Activated CD4-positive, alpha-beta T cell treated with anti-CD3 and anti-CD28 coated beads, Interleukin-2, amount 10 ng/mL, durations not matched to agents 24 days and 14 days (primary cell): ENCODE measurements at regions not wholly inside any gene's neighbourhood (a gene's known extent, or its start where the extent isn't known, plus 50 kb on each side); places are given as distances from the start of the nearest gene placed in this dataset.
"Not testable (repeated sequence)": the region's sequence is repeated elsewhere in the genome, so short reads cannot be mapped to it uniquely, and the experiment has no call there.

ENCODE experiments used
- DNase-seq: peaks from one replicate; pipeline ENCODE4 v3.0.0; 2022
- H3K27ac Mint-ChIP-seq: one replicate; pipeline ENCODE4 v1.8.0; 2022; ENCODE audit warnings: mild to moderate bottlenecking, mixed read lengths
- H3K27me3 Mint-ChIP-seq: one replicate; pipeline ENCODE4 v1.8.0; 2022; ENCODE audit warnings: mixed read lengths
- H3K36me3 Mint-ChIP-seq: one replicate; pipeline ENCODE4 v1.8.0; 2022; ENCODE audit warnings: low read depth, mild to moderate bottlenecking, mixed read lengths
- H3K4me1 Mint-ChIP-seq: one replicate; pipeline ENCODE4 v1.8.0; 2021; ENCODE audit warnings: mixed read lengths
- H3K4me3 Mint-ChIP-seq: one replicate; pipeline ENCODE4 v1.8.0; 2022; ENCODE audit warnings: mild to moderate bottlenecking, moderate library complexity, mixed read lengths
- H3K9me3 Mint-ChIP-seq: one replicate; pipeline ENCODE4 v1.8.0; 2021; ENCODE audit warnings: mixed read lengths
- intact Hi-C: fragments of 100-400 bp; cut with micrococcal nuclease; formaldehyde crosslinking; loops from one replicate; pipeline ENCODE4 v1.15.1; 2023

DNA sequence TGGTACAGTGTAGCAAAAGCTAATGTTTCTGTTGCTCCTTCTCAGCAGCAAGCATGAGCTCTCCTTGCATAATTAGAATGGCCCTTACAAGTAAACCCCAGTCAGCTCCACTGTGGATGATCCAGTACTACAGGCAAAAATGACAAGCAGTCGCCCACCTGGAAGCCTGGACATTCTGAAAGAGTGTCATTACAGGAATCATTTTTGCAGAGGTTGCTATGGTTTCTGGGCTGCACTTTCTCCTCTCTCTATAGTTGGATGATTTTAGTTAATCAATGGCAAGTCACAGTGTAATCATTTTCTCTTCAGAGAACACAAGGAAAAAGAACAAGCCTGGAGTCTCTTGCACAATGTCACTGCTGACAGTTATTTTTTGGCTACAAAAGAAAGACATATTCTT, 102.9 kb upstream of the MYO3A start:
- DNase-seq = peak; percentile 22
- Mint-ChIP-seq H3K36me3 (no peaks in the 10 kb centered on the region), H3K27me3 (no peaks in the 10 kb centered on the region), H3K4me1 (no peaks in the 10 kb centered on the region), H3K4me3 (no peak overlapping the region), H3K9me3 (no peaks in the 10 kb centered on the region), H3K27ac (no peak overlapping the region)
- intact Hi-C loops = no loop called here

DNA sequence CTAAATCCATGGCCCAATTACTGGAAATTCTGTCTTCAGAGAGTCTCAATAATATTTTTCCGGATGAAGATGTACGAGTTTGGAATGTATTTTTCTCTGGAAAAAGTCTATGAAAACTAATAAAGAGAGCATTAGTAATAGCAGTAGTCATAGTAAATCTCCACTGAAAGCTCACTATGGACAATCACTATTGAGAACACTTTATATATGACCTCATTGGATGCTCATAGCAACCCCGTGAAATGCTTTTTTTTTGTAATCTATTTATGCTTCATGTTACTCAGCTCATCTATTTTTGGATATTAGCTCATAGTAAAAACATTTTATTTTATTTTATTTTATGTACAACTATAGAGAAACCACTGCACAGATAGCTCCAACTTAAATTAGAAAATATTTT, 94.3 kb upstream of the MYO3A start:
- Mint-ChIP-seq H3K4me1 (no peaks in the 10 kb centered on the region), H3K27me3 (no peaks in the 10 kb centered on the region), H3K36me3 (no peaks in the 10 kb centered on the region), H3K9me3 (no peaks in the 10 kb centered on the region), H3K4me3 (no peak overlapping the region), H3K27ac (no peak overlapping the region)
- DNase-seq = no peak
- intact Hi-C loops = no loop called here

DNA sequence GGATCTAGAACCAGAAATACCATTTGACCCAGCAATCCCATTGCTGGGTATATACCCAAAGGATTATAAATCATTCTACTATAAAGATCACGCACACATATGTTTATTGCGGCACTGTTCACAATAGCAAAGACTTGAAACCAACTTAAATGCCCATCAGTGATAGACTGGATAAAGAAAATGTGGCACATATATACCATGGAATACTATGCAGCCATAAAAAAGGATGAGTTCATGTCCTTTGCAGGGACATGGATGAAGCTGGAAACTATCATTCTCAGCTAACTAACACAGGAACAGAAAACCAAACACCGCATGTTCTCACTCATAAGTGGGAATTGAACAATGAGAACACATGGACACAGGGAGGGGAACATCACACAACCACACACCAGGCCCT, 93.2 kb upstream of the MYO3A start:
- H3K27me3 Mint-ChIP-seq, DNase-seq, H3K4me3 Mint-ChIP-seq, H3K9me3 Mint-ChIP-seq, intact Hi-C loops, H3K4me1 Mint-ChIP-seq, H3K27ac Mint-ChIP-seq, H3K36me3 Mint-ChIP-seq: not testable (repeated sequence)

DNA sequence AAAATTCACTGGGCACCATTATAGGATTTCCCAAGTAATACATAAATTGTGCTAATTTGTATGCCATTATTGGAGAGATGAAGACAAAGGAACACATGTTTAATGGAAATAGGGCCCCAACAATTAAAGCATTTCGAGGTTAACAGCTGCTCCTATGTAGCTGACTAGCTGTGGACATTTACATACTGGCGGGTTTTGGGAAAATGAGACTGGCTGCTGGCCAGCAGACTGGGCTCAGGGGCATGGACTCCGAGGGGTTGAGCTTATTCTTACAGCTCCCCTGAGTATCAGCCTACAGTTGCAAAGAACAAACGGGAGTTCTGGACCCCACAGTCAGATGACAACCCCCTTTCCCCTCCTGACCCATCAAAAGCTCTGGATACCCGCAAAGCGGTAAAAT, 91.9 kb upstream of the MYO3A start:
- H3K27ac Mint-ChIP-seq = no peak overlapping the region
- H3K4me3 Mint-ChIP-seq = no peak overlapping the region
- intact Hi-C loops = no loop called here
- H3K4me1 Mint-ChIP-seq = no peaks in the 10 kb centered on the region
- DNase-seq = no peak
- no peaks in the 10 kb centered on the region for H3K36me3 Mint-ChIP-seq
- no peaks in the 10 kb centered on the region for H3K27me3 Mint-ChIP-seq
- no peaks in the 10 kb centered on the region for H3K9me3 Mint-ChIP-seq

DNA sequence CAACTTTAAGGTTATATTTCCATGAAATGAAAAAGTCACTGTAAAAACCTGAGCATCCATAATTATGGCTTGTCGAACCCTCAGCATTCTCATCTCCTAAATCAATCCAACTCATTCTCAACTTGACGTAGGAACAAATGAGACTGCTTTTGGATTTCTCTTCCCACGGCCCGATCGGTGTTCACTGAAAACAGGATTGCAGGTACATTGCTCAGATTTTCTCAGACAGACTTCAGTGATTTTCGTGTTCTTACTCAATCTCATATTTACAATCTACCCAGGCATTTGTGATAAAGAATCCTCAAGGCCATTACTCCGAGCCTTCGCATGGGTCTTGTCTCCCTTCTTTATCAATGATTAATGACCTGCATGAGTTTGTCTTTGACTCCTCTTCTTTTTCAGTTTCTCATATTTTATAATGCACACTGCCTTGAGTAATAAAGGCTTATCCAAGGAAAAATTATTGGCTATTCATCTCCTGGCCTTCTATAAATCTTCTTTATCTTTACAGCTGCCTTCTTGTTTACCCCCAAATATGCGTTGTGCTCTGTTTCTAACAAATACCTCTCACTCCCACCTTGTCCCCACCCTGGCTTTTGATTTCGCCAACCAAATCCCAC, 90.4 kb upstream of the MYO3A start:
- H3K27me3 Mint-ChIP-seq = no peaks in the 10 kb centered on the region
- H3K4me3 Mint-ChIP-seq = no peak overlapping the region
- H3K9me3 Mint-ChIP-seq = no peaks in the 10 kb centered on the region
- no peak for DNase-seq
- H3K36me3 Mint-ChIP-seq = no peaks in the 10 kb centered on the region
- intact Hi-C loops = no loop called here
- no peak overlapping the region for H3K27ac Mint-ChIP-seq
- H3K4me1 Mint-ChIP-seq = no peaks in the 10 kb centered on the region

DNA sequence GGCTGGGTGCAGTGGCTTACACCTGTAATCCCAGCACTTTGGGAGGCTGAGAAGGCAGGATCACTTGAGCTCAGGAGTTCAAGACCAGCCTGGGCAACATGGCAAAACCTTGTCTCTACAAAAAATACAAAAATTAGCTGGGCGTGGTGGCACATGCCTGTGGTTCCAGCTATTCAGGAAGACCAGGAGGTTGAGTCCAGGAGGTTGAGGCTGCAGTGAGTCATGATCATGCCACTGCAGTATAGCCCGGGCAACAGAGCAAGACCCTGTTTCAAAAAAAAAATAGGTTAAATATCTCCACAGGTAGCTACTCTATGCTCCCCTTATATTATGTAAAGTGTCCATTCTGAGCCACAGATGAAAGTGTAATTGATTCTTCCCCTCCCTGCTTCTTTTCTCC, 89.3 kb upstream of the MYO3A start:
- H3K27me3 Mint-ChIP-seq, H3K4me3 Mint-ChIP-seq, H3K4me1 Mint-ChIP-seq, DNase-seq, H3K9me3 Mint-ChIP-seq, H3K36me3 Mint-ChIP-seq, intact Hi-C loops, H3K27ac Mint-ChIP-seq: not testable (repeated sequence)

DNA sequence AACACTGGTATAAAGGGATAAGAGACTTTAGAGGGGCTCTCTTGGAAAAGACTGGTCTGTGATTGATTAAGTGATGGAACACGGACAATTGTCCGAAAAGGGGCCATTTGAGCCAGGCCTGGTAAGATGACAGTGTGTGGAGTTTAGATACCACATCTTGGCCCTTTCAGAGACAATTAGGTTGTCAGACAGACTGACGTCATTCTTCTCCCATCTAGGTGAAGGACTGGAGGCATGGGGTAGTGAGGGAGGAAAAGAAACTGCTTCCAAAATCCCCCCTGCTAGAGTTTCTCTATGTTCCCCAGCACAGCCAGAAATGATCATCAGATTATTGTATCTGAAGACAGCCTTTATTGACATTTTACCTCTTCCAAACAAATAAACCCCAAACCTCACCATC, 84.8 kb upstream of the MYO3A start:
- H3K4me1 Mint-ChIP-seq = no peaks in the 10 kb centered on the region
- H3K27me3 Mint-ChIP-seq = no peaks in the 10 kb centered on the region
- H3K9me3 Mint-ChIP-seq = no peaks in the 10 kb centered on the region
- H3K4me3 Mint-ChIP-seq = no peak overlapping the region
- no peaks in the 10 kb centered on the region for H3K36me3 Mint-ChIP-seq
- no peak overlapping the region for H3K27ac Mint-ChIP-seq
- DNase-seq = peak; percentile 16
- intact Hi-C loops = no loop called here

DNA sequence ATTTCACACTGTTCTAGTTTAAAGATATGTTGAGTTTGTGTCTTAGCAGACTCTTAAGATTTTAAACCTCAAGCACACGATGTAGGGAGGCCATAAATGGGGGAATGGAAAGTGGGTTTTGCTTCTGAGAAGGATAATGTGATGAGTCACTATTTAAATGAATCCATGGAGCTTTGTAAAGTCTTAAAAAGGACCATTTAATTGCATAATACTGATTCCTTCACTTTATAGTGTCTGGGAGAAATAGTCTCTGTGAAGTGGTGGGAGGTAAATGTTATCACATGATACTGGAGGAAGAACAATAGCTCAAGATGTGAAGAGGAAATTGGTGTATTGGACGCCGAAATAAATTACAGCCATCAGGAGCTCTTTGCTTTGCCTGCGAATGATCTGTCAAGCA, 84.0 kb upstream of the MYO3A start:
- no peaks in the 10 kb centered on the region for H3K9me3 Mint-ChIP-seq
- intact Hi-C loops = no loop called here
- no peak overlapping the region for H3K4me3 Mint-ChIP-seq
- no peak for DNase-seq
- no peaks in the 10 kb centered on the region for H3K4me1 Mint-ChIP-seq
- H3K27me3 Mint-ChIP-seq = no peaks in the 10 kb centered on the region
- H3K36me3 Mint-ChIP-seq = no peaks in the 10 kb centered on the region
- no peak overlapping the region for H3K27ac Mint-ChIP-seq

DNA sequence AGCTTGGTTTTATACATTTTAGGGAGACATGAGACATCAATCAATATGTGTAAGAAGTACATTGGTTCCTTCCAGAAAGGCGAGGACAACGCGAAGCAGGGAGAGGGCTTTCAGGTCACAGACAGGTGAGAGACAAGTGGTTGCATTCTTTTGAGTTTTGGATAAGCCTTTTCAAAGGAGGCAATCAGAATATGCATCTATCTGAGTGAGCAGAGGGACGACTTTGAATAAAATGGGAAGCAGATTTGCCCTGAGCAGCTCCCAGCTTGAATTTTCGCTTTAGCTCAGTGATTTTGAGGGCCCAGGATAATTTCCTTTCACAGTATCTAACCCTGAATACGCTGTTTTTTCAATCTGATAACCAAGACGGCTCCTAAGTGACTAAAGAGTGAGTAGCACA, 82.5 kb upstream of the MYO3A start:
- no peak overlapping the region for H3K27ac Mint-ChIP-seq
- no peaks in the 10 kb centered on the region for H3K9me3 Mint-ChIP-seq
- intact Hi-C loops = no loop called here
- no peaks in the 10 kb centered on the region for H3K27me3 Mint-ChIP-seq
- H3K36me3 Mint-ChIP-seq = no peaks in the 10 kb centered on the region
- no peak overlapping the region for H3K4me3 Mint-ChIP-seq
- DNase-seq = peak; percentile 16
- H3K4me1 Mint-ChIP-seq = no peaks in the 10 kb centered on the region

DNA sequence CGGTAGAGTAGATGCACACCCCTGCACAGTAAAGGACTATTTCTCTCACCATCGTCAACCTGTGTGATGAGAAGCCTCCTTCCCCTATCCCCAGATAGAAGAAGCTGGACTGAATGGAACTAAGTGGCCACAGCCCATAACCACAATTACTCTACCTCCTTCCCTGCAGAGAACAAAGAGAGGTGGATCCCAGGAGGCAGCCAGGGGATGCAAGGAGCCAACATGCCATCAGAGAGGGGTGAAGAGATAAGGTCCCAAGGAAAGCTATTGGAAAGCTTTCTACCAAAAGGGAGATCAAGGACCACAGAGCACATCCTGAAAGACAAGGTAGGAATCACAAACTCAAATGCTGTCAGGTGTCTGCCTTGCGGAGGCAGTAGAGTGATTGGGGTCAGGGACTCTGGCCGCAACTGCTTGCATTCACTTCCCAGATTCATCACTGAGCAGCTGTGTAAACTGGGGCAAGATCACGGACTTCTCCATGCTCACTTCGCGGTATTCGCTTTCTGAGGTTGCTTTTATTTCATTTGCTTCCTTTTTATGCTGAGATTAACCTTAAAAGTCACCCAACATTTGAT, 81.6 kb upstream of the MYO3A start:
- Mint-ChIP-seq H3K36me3 (no peaks in the 10 kb centered on the region), H3K4me3 (no peak overlapping the region), H3K4me1 (no peaks in the 10 kb centered on the region), H3K27me3 (no peaks in the 10 kb centered on the region), H3K9me3 (no peaks in the 10 kb centered on the region), H3K27ac (no peak overlapping the region)
- intact Hi-C loops = no loop called here
- DNase-seq = peak; percentile 34

DNA sequence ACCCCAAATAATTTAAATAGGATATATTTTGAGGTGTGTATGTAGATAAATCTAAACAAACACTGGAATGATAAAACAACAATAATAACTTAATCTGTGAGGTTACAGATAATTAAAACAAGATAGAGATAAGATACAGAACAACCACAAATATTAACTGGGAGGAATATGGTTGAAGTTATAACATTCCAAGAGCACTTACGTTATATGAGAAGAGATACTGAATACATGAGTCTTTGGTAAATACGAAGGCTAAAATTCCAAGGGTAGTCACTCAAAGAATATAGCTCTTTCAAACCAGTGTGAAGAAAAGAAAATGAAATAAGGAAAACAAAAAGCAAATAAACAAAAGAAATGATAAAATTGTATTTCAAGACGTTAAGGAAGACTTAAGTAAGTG, 76.0 kb upstream of the MYO3A start:
- Mint-ChIP-seq H3K27me3 (peaks cover 1% of the 10 kb centered on the region), H3K4me3 (no peak overlapping the region), H3K27ac (no peak overlapping the region), H3K4me1 (no peaks in the 10 kb centered on the region), H3K36me3 (no peaks in the 10 kb centered on the region), H3K9me3 (no peaks in the 10 kb centered on the region)
- no peak for DNase-seq
- intact Hi-C loops = no loop called here

DNA sequence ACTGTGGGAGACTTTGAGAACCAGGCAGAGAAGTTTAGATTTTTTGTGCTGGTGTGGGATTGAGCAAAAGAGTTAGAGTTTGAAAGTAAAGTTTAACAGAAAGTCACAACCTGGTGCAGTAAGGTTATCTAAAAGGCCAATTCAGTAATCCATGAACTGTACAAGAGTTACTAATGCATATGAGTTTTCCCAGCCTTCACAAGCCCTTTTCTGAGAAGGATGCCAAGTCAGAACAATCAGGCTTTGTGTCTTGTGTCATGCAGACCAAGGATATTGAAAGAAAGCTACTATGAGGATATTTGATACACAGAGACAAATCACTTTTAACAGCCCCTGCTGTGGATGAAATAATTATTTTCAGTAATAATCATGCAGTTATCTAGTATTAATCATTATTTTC, 68.8 kb upstream of the MYO3A start:
- Mint-ChIP-seq H3K9me3 (no peaks in the 10 kb centered on the region), H3K4me1 (no peaks in the 10 kb centered on the region), H3K27me3 (no peaks in the 10 kb centered on the region), H3K36me3 (no peaks in the 10 kb centered on the region), H3K27ac (no peak overlapping the region), H3K4me3 (no peak overlapping the region)
- intact Hi-C loops = no loop called here
- DNase-seq = no peak

DNA sequence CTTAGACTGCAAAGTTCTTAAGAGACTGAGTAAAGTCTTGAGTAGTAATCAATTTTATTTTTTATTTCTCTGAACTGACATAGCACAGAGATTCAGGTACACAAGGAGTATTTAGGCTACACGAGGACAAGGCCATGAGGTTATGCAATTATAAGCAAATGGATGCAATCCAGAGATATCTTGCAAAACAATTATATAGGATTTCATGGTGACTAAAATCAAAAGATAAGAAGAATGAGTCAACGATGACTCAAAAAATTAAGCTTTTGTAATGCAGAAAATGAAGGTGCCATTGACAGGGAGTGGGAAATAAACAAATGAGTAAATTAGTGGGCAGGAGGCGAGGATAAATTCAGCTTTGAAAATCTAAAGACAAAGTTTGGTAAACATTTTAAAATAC, 66.7 kb upstream of the MYO3A start:
- Mint-ChIP-seq H3K27me3 (no peaks in the 10 kb centered on the region), H3K36me3 (no peaks in the 10 kb centered on the region), H3K9me3 (no peaks in the 10 kb centered on the region), H3K4me3 (no peak overlapping the region), H3K27ac (no peak overlapping the region), H3K4me1 (no peaks in the 10 kb centered on the region)
- no peak for DNase-seq
- intact Hi-C loops = no loop called here

DNA sequence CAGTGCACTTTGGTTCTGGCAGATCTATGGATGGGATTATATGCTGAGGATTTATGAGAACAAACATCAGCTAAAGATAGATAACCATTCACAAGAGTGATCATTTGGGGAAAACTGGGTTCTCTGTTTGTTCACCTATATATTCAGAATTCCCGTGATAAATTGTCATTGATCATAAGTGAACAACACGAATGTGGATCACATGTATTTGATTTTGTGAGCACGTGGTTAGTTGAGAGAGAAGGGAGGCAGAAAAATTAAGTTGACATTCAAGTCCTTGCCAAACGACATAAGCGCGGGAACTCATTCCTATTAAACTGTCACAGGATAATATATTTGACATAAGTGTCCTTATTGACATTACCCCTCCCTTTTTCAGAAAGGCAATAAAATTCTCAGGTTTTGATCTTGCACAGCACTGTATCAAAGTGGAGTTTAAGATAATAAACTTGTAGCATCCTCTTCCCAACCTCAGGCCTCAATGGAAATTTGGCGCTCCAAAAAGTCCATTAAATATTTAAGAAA, 64.9 kb upstream of the MYO3A start:
- no peaks in the 10 kb centered on the region for H3K36me3 Mint-ChIP-seq
- no peak overlapping the region for H3K4me3 Mint-ChIP-seq
- no peaks in the 10 kb centered on the region for H3K27me3 Mint-ChIP-seq
- intact Hi-C loops = no loop called here
- no peaks in the 10 kb centered on the region for H3K4me1 Mint-ChIP-seq
- no peaks in the 10 kb centered on the region for H3K9me3 Mint-ChIP-seq
- no peak for DNase-seq
- no peak overlapping the region for H3K27ac Mint-ChIP-seq

DNA sequence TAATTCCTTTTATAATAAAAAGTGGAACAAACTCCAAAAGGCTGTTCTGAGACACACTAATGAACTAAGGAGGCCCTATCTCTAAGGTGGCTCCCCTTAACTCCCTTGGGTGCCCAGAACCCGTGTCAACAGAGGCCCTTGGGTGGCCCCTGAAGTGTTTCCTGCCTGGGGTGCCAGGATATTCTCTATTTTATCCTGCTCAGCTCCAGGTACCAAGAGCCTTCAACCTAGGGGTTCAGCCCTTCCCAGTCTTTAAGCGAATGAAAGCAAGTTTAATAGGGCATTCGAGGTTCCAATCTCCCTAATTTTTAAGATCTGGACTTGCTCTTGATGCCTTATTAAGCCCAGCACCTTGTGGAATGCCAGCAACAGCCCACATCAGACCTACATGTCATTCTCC, 64.4 kb upstream of the MYO3A start:
- no peaks in the 10 kb centered on the region for H3K4me1 Mint-ChIP-seq

More for the DNA sequence above, 64.4 kb upstream of the MYO3A start:
- no peak overlapping the region for H3K4me3 Mint-ChIP-seq
- H3K9me3 Mint-ChIP-seq = no peaks in the 10 kb centered on the region
- intact Hi-C loops = no loop called here
- DNase-seq = no peak
- no peak overlapping the region for H3K27ac Mint-ChIP-seq
- H3K27me3 Mint-ChIP-seq = no peaks in the 10 kb centered on the region
- no peaks in the 10 kb centered on the region for H3K36me3 Mint-ChIP-seq
